Aorta (tissue), 5 donors: ENCODE measurements at regions not wholly inside any gene's neighbourhood (a gene's known extent, or its start where the extent isn't known, plus 50 kb on each side); places are given as distances from the start of the nearest gene placed in this dataset.

Experiments used
- ATAC-seq: fragments of 200-7000 bp; cut with Tn5 transposase; one replicate; pipeline ENCODE4 v1.9.1; 2022; ENCODE audit warnings: moderate library complexity; ENCODE audit not compliant: low FRiP score
- DNase-seq, 2 donors: peaks; one replicate each; pipeline ENCODE4 v3.0.0-alpha.2; 2020
- H3K27ac ChIP-seq, 2 donors: one replicate each; pipeline ENCODE4 v1.5.1; 2013; ENCODE audit warnings: low read length in 2 of 2, mild to moderate bottlenecking in 2 of 2, moderate library complexity in 2 of 2, control low read depth in 1 of 2, inconsistent platforms in 1 of 2, low read depth in 1 of 2
- H3K27me3 ChIP-seq, 2 donors: one replicate each; pipeline ENCODE4 v1.6.1; 2013; ENCODE audit warnings: control low read depth in 1 of 2, low read length in 1 of 2, mild to moderate bottlenecking in 1 of 2, moderate library complexity in 1 of 2; ENCODE audit not compliant: insufficient read depth in 2 of 2, control insufficient read depth in 1 of 2
- H3K36me3 ChIP-seq, 2 donors: one replicate each; pipeline ENCODE4 v1.6.1; 2013; ENCODE audit warnings: control low read depth in 1 of 2, low read length in 1 of 2, mild to moderate bottlenecking in 1 of 2; ENCODE audit not compliant: insufficient read depth in 2 of 2, control insufficient read depth in 1 of 2
- H3K4me1 ChIP-seq, 2 donors: one replicate each; pipeline ENCODE4 v1.6.1; 2013; ENCODE audit warnings: low read length in 2 of 2, control low read depth in 1 of 2, mild to moderate bottlenecking in 1 of 2, moderate library complexity in 1 of 2; ENCODE audit not compliant: insufficient read depth in 2 of 2, control insufficient read depth in 1 of 2
- H3K4me3 ChIP-seq, 2 donors: one replicate each; pipeline ENCODE4 v1.5.1; 2013; ENCODE audit warnings: low read length in 2 of 2, control low read depth in 1 of 2, mild to moderate bottlenecking in 1 of 2
- H3K9me3 ChIP-seq: one replicate; pipeline ENCODE4 v1.6.1; 2013; ENCODE audit warnings: mild to moderate bottlenecking, low read length; ENCODE audit not compliant: control insufficient read depth
- WGBS, 2 donors: extraction: QIAGEN DNeasy Blood & Tissue Kit; methylation state at CpG; one replicate each; pipeline ENCODE4 v1.1.7; 2013; 5-methylcytosine and 5-hydroxymethylcytosine counted together
- intact Hi-C, 2 donors: fragments of 100-400 bp; cut with DNase I; formaldehyde crosslinking; loops; one replicate each; pipeline versions ENCODE4 v1.14.2 to v1.15.0; 2022
- donor health status: healthy with polysubstance abuse.
- donor health status: Bipolar disorder and iron deficiency.
- donor health status: DM: no; HTN: no; CAD: no.
- donor health status: DM: no; HTN: no; CAD: no.
- donor health status: DM: yes; HTN: yes; CAD: no.

- ATAC-seq: peak; percentile 83
These were observed 267.7 kb downstream of the XXYLT1 start for GRCh38 chr3:195003006-195003892.

GRCh38 chr3:195003893-195004289, 267.1 kb downstream of the XXYLT1 start:
- Histone ChIP-seq H3K27ac (no peak overlapping the region), H3K4me1 (no peaks in the 10 kb centered on the region), H3K9me3 (no peaks in the 10 kb centered on the region), H3K36me3 (no peaks in the 10 kb centered on the region), H3K27me3 (no peaks in the 10 kb centered on the region), H3K4me3 (no peak overlapping the region)
- DNase-seq (no peak), ATAC-seq (no peak)
- 93 to 94% methylated on average over 8 of the region's 8 CpGs for WGBS, 2 donors
- intact Hi-C loops: no loop called here

More at GRCh38 chr3:195003006-195003892, 267.7 kb downstream of the XXYLT1 start:
- no peaks in the 10 kb centered on the region for H3K4me1 ChIP-seq
- H3K4me3 ChIP-seq: no peak overlapping the region
- H3K27ac ChIP-seq: no peak overlapping the region
- DNase-seq: peak in 1 of 2 donors; percentile 73
- H3K36me3 ChIP-seq: no peaks in the 10 kb centered on the region
- intact Hi-C loops: no loop called here
- H3K27me3 ChIP-seq: no peaks in the 10 kb centered on the region
- WGBS, 2 donors: 58 to 61% methylated on average over 13 of the region's 13 CpGs
- no peaks in the 10 kb centered on the region for H3K9me3 ChIP-seq

DNA sequence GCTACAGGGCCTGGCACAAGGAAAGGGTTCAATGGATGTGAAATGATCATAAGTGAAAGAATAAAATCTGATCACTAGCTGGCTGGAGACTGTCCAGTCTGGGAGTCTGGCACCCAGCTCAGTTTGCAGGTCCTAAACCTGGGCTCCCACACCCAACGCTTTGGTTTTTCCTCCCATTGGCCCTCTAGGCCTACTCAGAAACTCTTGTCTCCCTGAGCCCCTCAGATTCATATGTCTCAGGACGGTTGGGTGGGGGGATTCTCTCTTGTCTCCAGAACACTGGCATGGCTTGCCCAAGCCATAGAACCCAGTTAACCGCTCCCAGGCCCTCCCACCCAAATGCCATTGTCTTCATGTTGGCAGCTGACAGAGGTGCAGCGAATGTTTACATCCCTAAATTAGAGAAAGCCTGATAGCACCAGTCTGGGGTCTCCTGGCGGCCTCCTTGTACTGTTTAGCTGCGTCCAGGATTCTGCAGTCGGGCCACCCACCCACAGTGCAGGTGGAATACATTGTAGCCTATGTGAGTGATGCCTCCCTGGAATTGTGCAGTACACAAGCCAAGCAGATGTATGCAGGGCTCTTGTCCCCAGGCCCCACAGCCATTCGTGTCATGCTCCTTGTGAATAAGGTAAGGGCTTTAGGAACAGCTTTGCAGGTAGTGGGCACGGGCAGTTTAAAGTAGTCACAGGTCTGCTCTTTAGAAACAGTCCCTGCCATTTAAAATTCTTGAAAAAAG, 266.3 kb downstream of the XXYLT1 start:
- intact Hi-C loops: no loop called here
- no peak for ATAC-seq
- H3K4me3 ChIP-seq: no peak overlapping the region
- H3K4me1 ChIP-seq: no peaks in the 10 kb centered on the region
- no peaks in the 10 kb centered on the region for H3K27me3 ChIP-seq
- H3K9me3 ChIP-seq: no peaks in the 10 kb centered on the region
- 93 to 95% methylated on average over 9 of the region's 9 CpGs for WGBS, 2 donors
- DNase-seq: no peak
- no peaks in the 10 kb centered on the region for H3K36me3 ChIP-seq
- H3K27ac ChIP-seq: no peak overlapping the region

DNA sequence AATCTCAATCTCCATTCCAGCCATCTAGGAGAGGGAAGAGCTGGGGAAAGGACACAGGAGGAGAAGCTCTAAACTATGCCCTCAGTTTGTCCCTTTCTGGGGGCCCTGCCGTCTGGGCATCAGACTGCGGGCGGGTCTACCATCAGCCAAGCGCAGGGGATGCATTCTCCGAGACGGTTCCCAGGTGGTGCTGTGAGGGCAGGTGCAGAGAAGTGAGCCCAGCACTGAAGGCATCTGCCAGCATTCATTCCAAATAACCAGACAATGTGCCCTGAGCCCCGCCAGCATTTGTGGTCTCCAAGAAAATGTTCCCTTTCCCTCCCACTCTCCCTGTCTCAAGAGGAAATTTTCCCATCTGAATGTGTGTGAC, 265.7 kb downstream of the XXYLT1 start:
- no peak for DNase-seq
- intact Hi-C loops: no loop called here

DNA sequence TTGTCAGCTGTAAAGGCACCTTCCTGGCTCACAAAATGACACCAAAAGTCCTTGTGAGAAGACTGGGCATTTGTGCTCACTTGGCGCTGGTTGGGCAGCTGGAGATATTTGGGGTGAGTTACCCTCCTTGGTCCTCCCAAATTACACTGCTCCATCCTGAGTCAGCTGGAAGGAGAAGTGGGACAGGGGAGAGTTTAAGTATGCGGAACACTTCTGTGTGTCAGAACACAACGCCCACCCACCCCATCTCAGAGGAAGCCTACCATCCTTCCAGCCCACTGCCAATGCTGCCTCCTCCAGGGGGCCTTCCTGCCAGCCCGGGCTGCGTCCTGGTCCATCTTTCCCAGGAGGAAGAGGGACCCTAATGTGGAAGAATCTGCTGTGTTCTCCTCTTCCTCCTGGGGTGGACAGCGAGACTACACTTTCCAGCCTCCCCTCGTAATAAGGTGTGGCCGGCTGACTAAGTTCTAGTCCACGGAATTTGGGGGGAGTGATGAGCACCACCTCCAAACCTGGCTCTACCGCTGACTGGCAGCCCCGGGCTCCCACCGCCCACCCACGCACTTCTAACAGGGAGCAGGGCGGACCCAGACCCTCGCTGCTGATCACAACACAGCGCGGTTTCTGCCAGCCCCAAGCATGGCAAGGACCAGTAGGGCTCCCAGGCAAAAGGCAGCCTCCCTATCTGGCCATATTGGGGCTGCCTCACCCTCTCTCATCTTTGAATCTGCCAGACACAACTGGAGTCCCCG, 265.0 kb downstream of the XXYLT1 start:
- WGBS, 2 donors: 82 to 89% methylated on average over 18 of the region's 18 CpGs
- no peaks in the 10 kb centered on the region for H3K9me3 ChIP-seq
- ATAC-seq (no peak), DNase-seq (no peak)
- no peak overlapping the region for H3K27ac ChIP-seq
- no peaks in the 10 kb centered on the region for H3K27me3 ChIP-seq
- H3K36me3 ChIP-seq: no peaks in the 10 kb centered on the region
- intact Hi-C loops: no loop called here
- no peak overlapping the region for H3K4me3 ChIP-seq
- H3K4me1 ChIP-seq: no peaks in the 10 kb centered on the region

More for the DNA sequence above, 265.7 kb downstream of the XXYLT1 start:
- Histone ChIP-seq H3K4me1 (no peaks in the 10 kb centered on the region), H3K36me3 (no peaks in the 10 kb centered on the region), H3K9me3 (no peaks in the 10 kb centered on the region), H3K4me3 (no peak overlapping the region), H3K27me3 (no peaks in the 10 kb centered on the region), H3K27ac (no peak overlapping the region)
- WGBS, 2 donors: 84 to 86% methylated on average over 7 of the region's 7 CpGs
- ATAC-seq: no peak

DNA sequence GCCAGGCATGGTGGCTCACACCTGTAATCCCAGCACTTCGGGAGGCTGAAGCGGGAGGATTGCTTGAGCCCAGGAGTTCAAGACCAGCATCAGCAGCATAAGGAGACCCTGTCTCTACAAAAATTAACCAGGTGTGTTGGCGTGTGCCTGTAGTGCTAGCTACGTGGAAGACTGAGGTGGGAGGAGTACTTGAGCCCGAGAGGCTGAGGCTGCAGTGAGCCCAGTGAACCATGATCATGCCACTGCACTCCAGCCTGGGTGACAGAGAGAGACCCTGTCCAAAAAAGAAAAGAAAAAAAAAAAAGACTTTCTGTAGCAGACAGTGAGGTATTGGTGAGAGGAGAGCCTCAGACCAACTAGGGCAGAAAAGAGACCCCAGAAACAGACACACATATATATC, 263.8 kb downstream of the XXYLT1 start:
- Histone ChIP-seq H3K27me3 (no peaks in the 10 kb centered on the region), H3K36me3 (no peaks in the 10 kb centered on the region), H3K4me1 (no peaks in the 10 kb centered on the region), H3K9me3 (no peaks in the 10 kb centered on the region), H3K4me3 (no peak overlapping the region), H3K27ac (no peak overlapping the region)
- DNase-seq (no peak), ATAC-seq (no peak)
- 88 to 90% methylated on average over 5 of the region's 5 CpGs for whole genome bisulfite sequencing, 2 donors
- intact Hi-C loops: no loop called here

- Histone ChIP-seq H3K4me1 (no peaks in the 10 kb centered on the region), H3K27me3 (no peaks in the 10 kb centered on the region), H3K36me3 (no peaks in the 10 kb centered on the region), H3K27ac (no peak overlapping the region), H3K4me3 (no peak overlapping the region), H3K9me3 (no peaks in the 10 kb centered on the region)
- no peak for ATAC-seq
- WGBS, 2 donors: 80 to 84% methylated on average over 4 of the region's 4 CpGs
- no peak for DNase-seq
- intact Hi-C loops: no loop called here
These were observed 263.2 kb downstream of the XXYLT1 start for GRCh38 chr3:195007766-195008165.

- Histone ChIP-seq H3K27ac (no peak overlapping the region), H3K9me3 (no peaks in the 10 kb centered on the region), H3K4me1 (no peaks in the 10 kb centered on the region), H3K36me3 (no peaks in the 10 kb centered on the region), H3K27me3 (no peaks in the 10 kb centered on the region), H3K4me3 (no peak overlapping the region)
- intact Hi-C loops: no loop called here
- WGBS, 2 donors: 74 to 75% methylated on average over 6 of the region's 6 CpGs
- ATAC-seq (no peak), DNase-seq (no peak)
These were observed 262.1 kb downstream of the XXYLT1 start for GRCh38 chr3:195008816-195009215.
